Right lung (tissue), 2 donors: ENCODE measurements at regions not wholly inside any gene's neighbourhood (a gene's known extent, or its start where the extent isn't known, plus 50 kb on each side); places are given as distances from the start of the nearest gene placed in this dataset.

ENCODE experiments used
- DNase-seq, 2 donors: peaks; one replicate each; pipeline ENCODE4 v3.0.0-alpha.2; 2013

- no peak for DNase-seq
Measured at GRCh38 chr16:9521749-9522370, 430.4 kb downstream of the HAPSTR1 start.

GRCh38 chr16:9522614-9523013, 431.2 kb downstream of the HAPSTR1 start:
- DNase-seq, result no peak

- DNase-seq, result no peak
Measured at GRCh38 chr16:9523994-9524393, 432.6 kb downstream of the HAPSTR1 start.

GRCh38 chr16:9525037-9525436, 433.6 kb downstream of the HAPSTR1 start:
- no peak for DNase-seq

- DNase-seq, result no peak
Measured at GRCh38 chr16:9526791-9527190, 435.3 kb downstream of the HAPSTR1 start.

- DNase-seq, result no peak
Measured at GRCh38 chr16:9527976-9528375, 436.5 kb downstream of the HAPSTR1 start.

GRCh38 chr16:9528511-9529079, 437.2 kb downstream of the HAPSTR1 start:
- no peak for DNase-seq

- no peak for DNase-seq
Measured at GRCh38 chr16:9533042-9533441, 441.6 kb downstream of the HAPSTR1 start.

GRCh38 chr16:9534759-9535158, 443.3 kb downstream of the HAPSTR1 start:
- no peak for DNase-seq

- no peak for DNase-seq
Measured at GRCh38 chr16:9536905-9537304, 445.5 kb downstream of the HAPSTR1 start.

GRCh38 chr16:9539346-9539745, 447.9 kb downstream of the HAPSTR1 start:
- DNase-seq, result no peak

GRCh38 chr16:9541723-9542122, 450.3 kb downstream of the HAPSTR1 start:
- DNase-seq, result no peak

- DNase-seq, result no peak
Measured at GRCh38 chr16:9542165-9542755, 450.8 kb downstream of the HAPSTR1 start.

GRCh38 chr16:9545522-9546437, 454.3 kb downstream of the HAPSTR1 start:
- DNase-seq, result no peak

GRCh38 chr16:9546438-9546786, 455.0 kb downstream of the HAPSTR1 start:
- DNase-seq, result no peak

GRCh38 chr16:9549487-9549886, 458.0 kb downstream of the HAPSTR1 start:
- DNase-seq, result no peak

GRCh38 chr16:9555051-9555450, 463.6 kb downstream of the HAPSTR1 start:
- DNase-seq, result no peak

- DNase-seq, result no peak
Measured at GRCh38 chr16:9556949-9557665, 465.7 kb downstream of the HAPSTR1 start.

GRCh38 chr16:9557713-9558112, 466.3 kb downstream of the HAPSTR1 start:
- DNase-seq, result no peak

- DNase-seq, result no peak
Measured at GRCh38 chr16:9566099-9566498, 474.7 kb downstream of the HAPSTR1 start.

- DNase-seq, result no peak
Measured at GRCh38 chr16:9567666-9568065, 476.2 kb downstream of the HAPSTR1 start.

GRCh38 chr16:9568261-9568660, 476.8 kb downstream of the HAPSTR1 start:
- DNase-seq, result no peak
